B cell (primary cell): ENCODE measurements at regions not wholly inside any gene's neighbourhood (a gene's known extent, or its start where the extent isn't known, plus 50 kb on each side); places are given as distances from the start of the nearest gene placed in this dataset.

Experiments used
- ATAC-seq: fragments of 200-7000 bp; cut with Tn5 transposase; one replicate; pipeline ENCODE4 v1.10.0; 2021; ENCODE audit warnings: low read depth, mild to moderate bottlenecking, moderate number of reproducible peaks, moderate library complexity
- CTCF ChIA-PET: fragments of 350-600 bp; sonication (Branson Sonifier 250); formaldehyde crosslinking; loops from one replicate; lab custom pipeline; 2021; ENCODE audit warnings: antibody characterized with exemption, inconsistent platforms; lab: Charles Lee
- POLR2A ChIA-PET: fragments of 350-600 bp; sonication (Branson Sonifier 250); formaldehyde crosslinking; loops from one replicate; lab custom pipeline; 2021; ENCODE audit warnings: antibody characterized with exemption; lab: Charles Lee
- DNase-seq: peaks from one replicate; pipeline ENCODE4 v3.0.0; 2013
- H2AFZ ChIP-seq: 2 replicates; pipeline ENCODE4 v1.6.1; 2012; ENCODE audit warnings: mild to moderate bottlenecking, low read depth, low read length; ENCODE audit not compliant: insufficient read depth, poor library complexity, severe bottlenecking
- H3K27ac ChIP-seq, 2 donors: 1 replicate in 1 of 2; 2 replicates in 1 of 2; pipeline ENCODE4 v1.5.1; 2012 to 2013; ENCODE audit warnings: low read length in 2 of 2, mild to moderate bottlenecking in 2 of 2, moderate library complexity in 1 of 2
- H3K27me3 ChIP-seq, 4 experiments: fragments of 200-600 bp in 1 of 4; sonication (generic) in 1 of 4; replicated peaks in 1 of 4; 1 replicate in 2 of 4; 2 replicates in 2 of 4; pipeline versions ENCODE4 v1.6.1 to v1.7.0; 2013 to 2016; ENCODE audit warnings: low read length in 3 of 4, mild to moderate bottlenecking in 2 of 4, mixed read lengths in 1 of 4, moderate library complexity in 1 of 4; ENCODE audit not compliant: insufficient read depth in 4 of 4, control insufficient read depth in 3 of 4; ENCODE audit errors: control extremely low read depth in 1 of 4
- H3K36me3 ChIP-seq, 2 experiments: replicated peaks in 1 of 2; 1 replicate in 1 of 2; 2 replicates in 1 of 2; pipeline versions ENCODE4 v1.6.1 to v1.7.1; 2013; ENCODE audit warnings: low read length in 1 of 2; ENCODE audit not compliant: insufficient read depth in 2 of 2, control insufficient read depth in 1 of 2; ENCODE audit errors: control extremely low read depth in 1 of 2, extremely low read depth in 1 of 2
- H3K4me1 ChIP-seq, 2 donors: fragments of 200-600 bp in 1 of 2; sonication (generic) in 1 of 2; 1 replicate in 1 of 2; 2 replicates in 1 of 2; pipeline versions ENCODE4 v1.5.1 to v1.6.1; 2013 to 2017; ENCODE audit warnings: low read length in 2 of 2; ENCODE audit not compliant: control insufficient read depth in 2 of 2, insufficient read depth in 2 of 2
- H3K4me2 ChIP-seq: replicated peaks from 2 replicates; pipeline ENCODE3; 2012; ENCODE audit warnings: mild to moderate bottlenecking, low read depth, low read length; ENCODE audit not compliant: poor library complexity, severe bottlenecking
- H3K4me3 ChIP-seq, 5 experiments: fragments of 200-600 bp in 1 of 5; sonication (generic) in 1 of 5; 1 replicate in 3 of 5; 2 replicates in 2 of 5; pipeline versions ENCODE4 v1.5.1 to v1.7.0; 2011 to 2016; ENCODE audit warnings: low read length in 4 of 5, mild to moderate bottlenecking in 4 of 5, low read depth in 2 of 5, control low read depth in 1 of 5, moderate library complexity in 1 of 5; ENCODE audit not compliant: insufficient read depth in 1 of 5; ENCODE audit errors: control extremely low read depth in 1 of 5, extremely low read depth in 1 of 5
- H3K79me2 ChIP-seq: fragments of 200-600 bp; sonication (generic); one replicate; pipeline ENCODE4 v1.6.0; 2016; ENCODE audit warnings: low read length; ENCODE audit not compliant: control insufficient read depth, insufficient read depth
- H3K9ac ChIP-seq: fragments of 200-600 bp; sonication (generic); 2 replicates; pipeline ENCODE4 v1.6.1; 2017; ENCODE audit warnings: mild to moderate bottlenecking, low read length, moderate library complexity
- H3K9me3 ChIP-seq, 3 donors: one replicate each; pipeline versions ENCODE4 v1.6.1 to v1.7.1; 2013; ENCODE audit warnings: low read length in 2 of 3; ENCODE audit not compliant: control insufficient read depth in 2 of 3, insufficient read depth in 1 of 3; ENCODE audit errors: control extremely low read depth in 1 of 3
- H4K20me1 ChIP-seq: 2 replicates; pipeline ENCODE4 v1.6.0; 2012; ENCODE audit warnings: mild to moderate bottlenecking, low read length; ENCODE audit not compliant: insufficient read depth, control insufficient read depth, poor library complexity, severe bottlenecking
- H3K27ac Mint-ChIP-seq: one replicate; pipeline ENCODE4 v1.8.0; 2021; ENCODE audit warnings: mixed read lengths
- H3K27me3 Mint-ChIP-seq: one replicate; pipeline ENCODE4 v1.8.0; 2021; ENCODE audit warnings: mixed read lengths
- H3K4me1 Mint-ChIP-seq: one replicate; pipeline ENCODE4 v1.8.0; 2021; ENCODE audit warnings: mixed read lengths
- H3K4me3 Mint-ChIP-seq: one replicate; pipeline ENCODE4 v1.8.0; 2021; ENCODE audit warnings: mixed read lengths
- H3K9me3 Mint-ChIP-seq: one replicate; pipeline ENCODE4 v1.8.0; 2022; ENCODE audit warnings: mixed read lengths; ENCODE audit not compliant: insufficient read depth
- EZH2 ChIP-seq: IDR thresholded peaks from 2 replicates; pipeline ENCODE4 v1.6.1; 2012; ENCODE audit warnings: borderline replicate concordance, low read depth, mild to moderate bottlenecking, moderate library complexity, low read length; ENCODE audit not compliant: insufficient read depth, poor library complexity, severe bottlenecking
- WGBS: methylation state at CpG from one replicate; pipeline ENCODE4 v1.1.5; 2013; ENCODE audit warnings: missing lambda C conversion rate; ENCODE audit not compliant: insufficient coverage; 5-methylcytosine and 5-hydroxymethylcytosine counted together
- intact Hi-C: fragments of 100-400 bp; cut with micrococcal nuclease; formaldehyde crosslinking; loops from one replicate; pipeline ENCODE4 v1.10.0; 2022
- TF ChIP-seq, protein P1 (sequence below): fragments of 200-600 bp; IDR thresholded peaks from one replicate; pipeline ENCODE4 v1.8.0; 2022; ENCODE audit warnings: antibody characterized with exemption, mild to moderate bottlenecking

- no peak overlapping the region for H3K27ac Mint-ChIP-seq
- H3K27me3 ChIP-seq = peaks cover 0 to under 1% (median 0%) of the 10 kb centered on the region in 4 experiments
- ATAC-seq (no peak), DNase-seq (no peak)
- no peaks in the 10 kb centered on the region for H4K20me1 ChIP-seq
- TF ChIP-seq, protein P1, sequence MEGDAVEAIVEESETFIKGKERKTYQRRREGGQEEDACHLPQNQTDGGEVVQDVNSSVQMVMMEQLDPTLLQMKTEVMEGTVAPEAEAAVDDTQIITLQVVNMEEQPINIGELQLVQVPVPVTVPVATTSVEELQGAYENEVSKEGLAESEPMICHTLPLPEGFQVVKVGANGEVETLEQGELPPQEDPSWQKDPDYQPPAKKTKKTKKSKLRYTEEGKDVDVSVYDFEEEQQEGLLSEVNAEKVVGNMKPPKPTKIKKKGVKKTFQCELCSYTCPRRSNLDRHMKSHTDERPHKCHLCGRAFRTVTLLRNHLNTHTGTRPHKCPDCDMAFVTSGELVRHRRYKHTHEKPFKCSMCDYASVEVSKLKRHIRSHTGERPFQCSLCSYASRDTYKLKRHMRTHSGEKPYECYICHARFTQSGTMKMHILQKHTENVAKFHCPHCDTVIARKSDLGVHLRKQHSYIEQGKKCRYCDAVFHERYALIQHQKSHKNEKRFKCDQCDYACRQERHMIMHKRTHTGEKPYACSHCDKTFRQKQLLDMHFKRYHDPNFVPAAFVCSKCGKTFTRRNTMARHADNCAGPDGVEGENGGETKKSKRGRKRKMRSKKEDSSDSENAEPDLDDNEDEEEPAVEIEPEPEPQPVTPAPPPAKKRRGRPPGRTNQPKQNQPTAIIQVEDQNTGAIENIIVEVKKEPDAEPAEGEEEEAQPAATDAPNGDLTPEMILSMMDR = no peak
- TF ChIP-seq EZH2 = no peak
- peaks cover 5% of the 10 kb centered on the region for H3K4me1 Mint-ChIP-seq
- H3K79me2 ChIP-seq = no peaks in the 10 kb centered on the region
- H3K9me3 ChIP-seq = peaks cover 0 to 4% (median 3%) of the 10 kb centered on the region in 3 donors
- H2AFZ ChIP-seq = no peak overlapping the region
- H3K4me3 Mint-ChIP-seq = no peak overlapping the region
- no peak overlapping the region for H3K27ac ChIP-seq
- no peak overlapping the region for H3K4me3 ChIP-seq
- H3K9me3 Mint-ChIP-seq = peaks cover 8% of the 10 kb centered on the region
- ChIA-PET POLR2A (no interaction called here), CTCF (no interaction called here)
- H3K27me3 Mint-ChIP-seq = peaks cover 7% of the 10 kb centered on the region
- intact Hi-C loops = no loop called here
- H3K4me2 ChIP-seq = no peak overlapping the region
- H3K4me1 ChIP-seq = no peaks in the 10 kb centered on the region
- no peaks in the 10 kb centered on the region for H3K36me3 ChIP-seq
- no peak overlapping the region for H3K9ac ChIP-seq
These were observed 56.5 kb upstream of the ARMC2 start for GRCh38 chr6:108791700-108792099.

GRCh38 chr6:108793516-108794251 is 54.5 kb upstream of the ARMC2 start:
- Mint-ChIP-seq H3K9me3 (peaks cover 4% of the 10 kb centered on the region), H3K4me1 (peaks cover 12% of the 10 kb centered on the region), H3K27ac (no peak overlapping the region), H3K4me3 (no peak overlapping the region), H3K27me3 (peaks cover 17% of the 10 kb centered on the region)
- Histone ChIP-seq H3K9me3 (no peaks in the 10 kb centered on the region), H3K27ac (no peak overlapping the region), H3K4me3 (no peak overlapping the region), H3K9ac (no peak overlapping the region), H4K20me1 (no peaks in the 10 kb centered on the region), H3K4me1 (peaks cover 7 to 8% of the 10 kb centered on the region in 2 donors), H3K36me3 (no peaks in the 10 kb centered on the region), H2AFZ (no peak overlapping the region), H3K79me2 (no peaks in the 10 kb centered on the region), H3K27me3 (peaks cover 0 to 7% (median 3%) of the 10 kb centered on the region in 4 experiments), H3K4me2 (no peak overlapping the region)
- no peak for ATAC-seq
- ChIA-PET POLR2A (no interaction called here), CTCF (no interaction called here)
- TF ChIP-seq, protein P1 = no peak
- TF ChIP-seq EZH2 = no peak
- WGBS = 71% methylated on average over 1 of the region's 5 CpGs
- intact Hi-C loops = no loop called here
- DNase-seq = no peak
